Heart right ventricle (tissue), 16 donors: ENCODE measurements at regions not wholly inside any gene's neighbourhood (a gene's known extent, or its start where the extent isn't known, plus 50 kb on each side); places are given as distances from the start of the nearest gene placed in this dataset.

Source experiments
- ATAC-seq, 8 donors: fragments of 200-7000 bp; cut with Tn5 transposase; one replicate each; pipeline ENCODE4 v1.9.1; 2020; ENCODE audit warnings: mild to moderate bottlenecking in 8 of 8, moderate library complexity in 8 of 8, moderate number of reproducible peaks in 1 of 8
- DNase-seq, 2 donors: peaks; one replicate each; pipeline ENCODE4 v3.0.0-alpha.2; 2020
- H3K27ac ChIP-seq, 10 donors: fragments of 200-600 bp; sonication (generic) in 2 of 10; one replicate each; pipeline versions ENCODE4 v1.5.0 to v1.8.0; 2020 to 2022; ENCODE audit warnings: mild to moderate bottlenecking in 3 of 10
- H3K27me3 ChIP-seq, 7 donors: fragments of 200-600 bp; one replicate each; pipeline ENCODE4 v1.8.0; 2021 to 2022; ENCODE audit warnings: mild to moderate bottlenecking in 2 of 7
- H3K36me3 ChIP-seq, 9 donors: fragments of 200-600 bp; sonication (generic) in 1 of 9; one replicate each; pipeline versions ENCODE4 v1.5.0 to v1.8.0; 2020 to 2022; ENCODE audit warnings: mild to moderate bottlenecking in 2 of 9
- H3K4me1 ChIP-seq, 9 donors: fragments of 200-600 bp; sonication (generic) in 1 of 9; one replicate each; pipeline versions ENCODE4 v1.5.0 to v1.8.0; 2020 to 2022; ENCODE audit warnings: mild to moderate bottlenecking in 4 of 9
- H3K4me3 ChIP-seq, 10 donors: fragments of 200-600 bp; sonication (generic) in 2 of 10; one replicate each; pipeline versions ENCODE4 v1.5.0 to v1.8.0; 2020 to 2022; ENCODE audit warnings: mild to moderate bottlenecking in 7 of 10, moderate library complexity in 2 of 10
- H3K9me3 ChIP-seq, 11 donors: fragments of 200-600 bp in 10 of 11; sonication (generic) in 2 of 11; one replicate each; pipeline versions ENCODE4 v1.5.0 to v1.8.0; 2013 to 2022; ENCODE audit warnings: mild to moderate bottlenecking in 2 of 11, control low read depth in 1 of 11, moderate library complexity in 1 of 11
- CTCF ChIP-seq, 9 donors: fragments of 200-600 bp; sonication (generic) in 2 of 9; IDR thresholded peaks; one replicate each; pipeline versions ENCODE4 v1.5.0 to v1.8.0; 2021 to 2022; ENCODE audit warnings: antibody characterized with exemption in 9 of 9, mild to moderate bottlenecking in 5 of 9, moderate library complexity in 1 of 9
- WGBS, 2 donors: extraction: QIAGEN DNeasy Blood & Tissue Kit; methylation state at CpG; one replicate each; pipeline ENCODE4 v1.1.7; 2013; ENCODE audit warnings: inconsistent platforms in 1 of 2; 5-methylcytosine and 5-hydroxymethylcytosine counted together
- intact Hi-C, 10 donors: fragments of 100-400 bp; cut with DNase I; formaldehyde crosslinking; loops; one replicate each; pipeline versions ENCODE4 v1.11.1 to v1.14.2; 2022
- donor health status: Arrhythmogenic right ventricular cardiomyopathy.
- donor health status: ischemic (EF 13 %, LVEDD 7.1; RV severe dilation, severe dysfunction).
- donor health status: healthy with polysubstance abuse.
- donor health status: DM: no; HTN: yes; CAD: no.
- donor health status: DM: no; HTN: no; CAD: no.
- donor health status: ischemic (EF 25% LVEDD 6.9; RV normal size, moderate dysfunction).
- donor health status: ischemic (EF 25% LVEDD 5.7; RV mildly dilated, moderate dysfunction).
- donor health status: healthy.
- donor health status: DM: yes; HTN: yes; CAD: no.
- donor health status: Ischemic cardiomyopathy.
- donor health status: ischemic (EF 35%, LVEDD 5.7; RV mildly dilated, moderate dysfunction).
- donor health status: nonischemic (EF 11% LVEDD 7.7; RV severe dilation, severe dysfunction).
- donor health status: DM: yes; HTN: yes; CAD: no.
- donor health status: PGD.
- donor health status: ischemic (EF 29% LVEDD 5.4; RV normal size, mild dysfunction).
- donor health status: nonischemic (EF 23%, LVEDD 6.1; RV moderate dilation, normal function).

GRCh38 chr20:62562831-62563230 lies 79.5 kb upstream of the SLCO4A1 start:
- DNase-seq (no peak), ATAC-seq (no peak)
- intact Hi-C loops = no loop called here
- no peaks in the 10 kb centered on the region for H3K9me3 ChIP-seq
- TF ChIP-seq CTCF (IDR thresholded peaks at IDR 0.05) = no peak
- 38 to 52% methylated on average over 18 of the region's 18 CpGs for WGBS, 2 donors
- peaks cover 0 to 26% (median 0%) of the 10 kb centered on the region in 9 donors for H3K36me3 ChIP-seq
- peaks cover 4 to 70% (median 25%) of the 10 kb centered on the region in 9 donors for H3K4me1 ChIP-seq
- peaks cover 0 to 47% (median 21%) of the 10 kb centered on the region in 7 donors for H3K27me3 ChIP-seq
- no peak overlapping the region for H3K4me3 ChIP-seq
- H3K27ac ChIP-seq = peak overlapping the region in 7 of 10 donors; percentile 5 to 99 (median 90)

- Histone ChIP-seq H3K27ac (peak overlapping the region in 6 of 10 donors; percentile 88 to 99 (median 92)), H3K4me3 (no peak overlapping the region), H3K9me3 (no peaks in the 10 kb centered on the region), H3K4me1 (peaks cover 4 to 63% (median 20%) of the 10 kb centered on the region in 9 donors), H3K27me3 (peaks cover 0 to 47% (median 21%) of the 10 kb centered on the region in 7 donors), H3K36me3 (peaks cover 0 to 26% (median 0%) of the 10 kb centered on the region in 9 donors)
- no peak for ATAC-seq
- no peak for DNase-seq
- intact Hi-C loops = no loop called here
- WGBS, 2 donors = 62% methylated on average over 15 of the region's 15 CpGs
- no peak for TF ChIP-seq CTCF (IDR thresholded peaks at IDR 0.05)
Observed at GRCh38 chr20:62563561-62563960, 78.7 kb upstream of the SLCO4A1 start.

GRCh38 chr20:62564456-62565245 lies 77.7 kb upstream of the SLCO4A1 start:
- intact Hi-C loops = no loop called here
- no peak for DNase-seq
- H3K9me3 ChIP-seq = no peaks in the 10 kb centered on the region
- peaks cover 0 to 54% (median 16%) of the 10 kb centered on the region in 9 donors for H3K4me1 ChIP-seq
- TF ChIP-seq CTCF (IDR thresholded peaks at IDR 0.05) = no peak
- peaks cover 0 to 26% (median 0%) of the 10 kb centered on the region in 9 donors for H3K36me3 ChIP-seq
- H3K4me3 ChIP-seq = no peak overlapping the region
- peak overlapping the region in 7 of 10 donors; percentile 8 to 99 (median 90) for H3K27ac ChIP-seq
- WGBS, 2 donors = 70 to 79% methylated on average over 42 of the region's 42 CpGs
- peaks cover 0 to 38% (median 21%) of the 10 kb centered on the region in 7 donors for H3K27me3 ChIP-seq
- no peak for ATAC-seq

GRCh38 chr20:62566266-62566665 lies 76.0 kb upstream of the SLCO4A1 start:
- Histone ChIP-seq H3K4me1 (peaks cover 0 to 38% (median 2%) of the 10 kb centered on the region in 9 donors), H3K9me3 (no peaks in the 10 kb centered on the region), H3K4me3 (no peak overlapping the region), H3K27ac (peak overlapping the region in 5 of 10 donors; percentile 14 to 89 (median 28)), H3K36me3 (peaks cover 0 to 22% (median 0%) of the 10 kb centered on the region in 9 donors), H3K27me3 (peaks cover 0 to 32% (median 9%) of the 10 kb centered on the region in 7 donors)
- TF ChIP-seq CTCF (IDR thresholded peaks at IDR 0.05) = no peak
- WGBS, 2 donors = 86 to 88% methylated on average over 11 of the region's 11 CpGs
- DNase-seq = no peak
- intact Hi-C loops = no loop called here
- no peak for ATAC-seq
